Ishikawa (cell line): ENCODE measurements at regions not wholly inside any gene's neighbourhood (a gene's known extent, or its start where the extent isn't known, plus 50 kb on each side); places are given as distances from the start of the nearest gene placed in this dataset.

Source experiments
- CEBPB ChIP-seq: IDR thresholded peaks from 2 replicates; pipeline ENCODE4 v1.6.1; 2012
- CREB1 ChIP-seq: IDR thresholded peaks from 2 replicates; pipeline ENCODE4 v1.6.1; 2012; ENCODE audit warnings: low read depth
- EGR1 ChIP-seq: IDR thresholded peaks from 2 replicates; pipeline ENCODE4 v1.6.1; 2012
- EP300 ChIP-seq: IDR thresholded peaks from 2 replicates; pipeline ENCODE4 v1.6.1; 2012; ENCODE audit warnings: borderline replicate concordance
- FOXM1 ChIP-seq: IDR thresholded peaks from 2 replicates; pipeline ENCODE4 v1.6.1; 2012; ENCODE audit warnings: low read depth, borderline replicate concordance
- MAX ChIP-seq: IDR thresholded peaks from 2 replicates; pipeline ENCODE4 v1.6.1; 2012
- NFIC ChIP-seq: IDR thresholded peaks from 2 replicates; pipeline ENCODE4 v1.6.1; 2012
- RAD21 ChIP-seq: IDR thresholded peaks from 2 replicates; pipeline ENCODE4 v1.6.1; 2012; ENCODE audit warnings: low read depth
- REST ChIP-seq: IDR thresholded peaks from 2 replicates; pipeline ENCODE4 v1.6.1; 2012; ENCODE audit warnings: low read depth, mild to moderate bottlenecking
- TAF1 ChIP-seq: IDR thresholded peaks from 2 replicates; pipeline ENCODE4 v1.6.1; 2012; ENCODE audit warnings: low read depth, mild to moderate bottlenecking
- TCF12 ChIP-seq: IDR thresholded peaks from 2 replicates; pipeline ENCODE4 v1.6.1; 2012; ENCODE audit warnings: low read depth
- TEAD4 ChIP-seq: IDR thresholded peaks from 2 replicates; pipeline ENCODE4 v1.6.1; 2012
- USF1 ChIP-seq: IDR thresholded peaks from 2 replicates; pipeline ENCODE4 v1.6.1; 2012
- YY1 ChIP-seq: IDR thresholded peaks from 2 replicates; pipeline ENCODE4 v1.6.1; 2012; ENCODE audit warnings: low read depth
- ZBTB7A ChIP-seq: IDR thresholded peaks from 2 replicates; pipeline ENCODE4 v1.6.1; 2012; ENCODE audit warnings: low read depth

GRCh38 chr2:240241572-240241971 is 101.1 kb upstream of the OTOS start:
- TF ChIP-seq EP300 (no peak), RAD21 (no peak), TAF1 (no peak), NFIC (no peak), TEAD4 (no peak), FOXM1 (no peak), CEBPB (no peak), MAX (no peak), USF1 (no peak), ZBTB7A (no peak), REST (no peak), CREB1 (no peak), TCF12 (no peak), EGR1 (no peak), YY1 (no peak)

GRCh38 chr2:240244543-240244942 is 104.1 kb upstream of the OTOS start:
- TF ChIP-seq TAF1 = no peak
- no peak for TF ChIP-seq USF1
- no peak for TF ChIP-seq REST
- TF ChIP-seq TCF12 = no peak
- no peak for TF ChIP-seq FOXM1
- no peak for TF ChIP-seq CEBPB
- TF ChIP-seq NFIC = no peak
- no peak for TF ChIP-seq TEAD4
- TF ChIP-seq YY1 = no peak
- TF ChIP-seq MAX = no peak
- TF ChIP-seq EP300 = no peak
- no peak for TF ChIP-seq EGR1
- no peak for TF ChIP-seq ZBTB7A

GRCh38 chr2:240245184-240245583 is 104.7 kb upstream of the OTOS start:
- TF ChIP-seq CREB1 (no peak), TCF12 (no peak), EP300 (no peak), NFIC (no peak), USF1 (no peak), RAD21 (no peak), ZBTB7A (no peak), CEBPB (no peak), EGR1 (no peak), MAX (no peak), REST (no peak), FOXM1 (no peak), TAF1 (no peak), YY1 (no peak), TEAD4 (no peak)

- no peak for TF ChIP-seq NFIC
- no peak for TF ChIP-seq FOXM1
- no peak for TF ChIP-seq CEBPB
- no peak for TF ChIP-seq ZBTB7A
- TF ChIP-seq USF1 = no peak
- no peak for TF ChIP-seq TCF12
- no peak for TF ChIP-seq MAX
- no peak for TF ChIP-seq YY1
- no peak for TF ChIP-seq CREB1
- no peak for TF ChIP-seq RAD21
- no peak for TF ChIP-seq TEAD4
- TF ChIP-seq EP300 = no peak
- no peak for TF ChIP-seq EGR1
- no peak for TF ChIP-seq REST
Observed at GRCh38 chr2:240245706-240246105, 105.2 kb upstream of the OTOS start.
